Suprapubic skin (tissue), 3 donors: ENCODE measurements at regions not wholly inside any gene's neighbourhood (a gene's known extent, or its start where the extent isn't known, plus 50 kb on each side); places are given as distances from the start of the nearest gene placed in this dataset.
"Not testable (repeated sequence)": the region's sequence is repeated elsewhere in the genome, so short reads cannot be mapped to it uniquely, and the experiment has no call there.

Experiments
- CTCF ChIP-seq, 2 donors: fragments of 200-600 bp in 1 of 2; fragments of 450-650 bp in 1 of 2; sonication (generic) in 1 of 2; IDR thresholded peaks; one replicate each; pipeline ENCODE4 v1.5.1; 2016 to 2019; ENCODE audit warnings: antibody characterized with exemption in 2 of 2, mild to moderate bottlenecking in 1 of 2, moderate library complexity in 1 of 2
- POLR2A ChIP-seq, 2 donors: fragments of 450-650 bp; IDR thresholded peaks; one replicate each; pipeline ENCODE4 v1.6.1; 2017; ENCODE audit warnings: antibody characterized with exemption in 2 of 2, mild to moderate bottlenecking in 2 of 2, moderate library complexity in 2 of 2

- TF ChIP-seq CTCF, POLR2A (IDR thresholded peaks at IDR 0.05): not testable (repeated sequence)
Observed at GRCh38 chr18:46184296-46184695, 80.1 kb downstream of the HAUS1 start.
